Erythroblast (primary cell): ENCODE measurements at regions not wholly inside any gene's neighbourhood (a gene's known extent, or its start where the extent isn't known, plus 50 kb on each side); places are given as distances from the start of the nearest gene placed in this dataset.

Experiments used
- GATA1 ChIP-seq: IDR thresholded peaks from 2 replicates; pipeline ENCODE4 v1.6.1; 2011; ENCODE audit warnings: low read depth, mild to moderate bottlenecking, control low read depth, low read length, moderate library complexity
- POLR2A ChIP-seq: IDR thresholded peaks from 2 replicates; pipeline ENCODE4 v1.6.1; 2011; ENCODE audit warnings: mild to moderate bottlenecking, low read length

GRCh38 chr5:67259548-67260215, 63.1 kb upstream of the CD180 start:
- no peak for TF ChIP-seq POLR2A
- TF ChIP-seq GATA1 = no peak
